GM23248 (cell line): ENCODE measurements at regions not wholly inside any gene's neighbourhood (a gene's known extent, or its start where the extent isn't known, plus 50 kb on each side); places are given as distances from the start of the nearest gene placed in this dataset.

Experiments
- DNase-seq: peaks from one replicate; pipeline ENCODE4 v3.0.0-alpha.2; 2015
- H2AFZ ChIP-seq: fragments of 200-600 bp; sonication (generic); 2 replicates; pipeline ENCODE4 v1.6.1; 2016; ENCODE audit warnings: antibody characterized with exemption
- H3F3A ChIP-seq: fragments of 200-600 bp; sonication (generic); 2 replicates; pipeline ENCODE4 v1.6.1; 2016; ENCODE audit warnings: mild to moderate bottlenecking, antibody characterized with exemption, mixed run types; ENCODE audit not compliant: insufficient read depth
- H3K27ac ChIP-seq: fragments of 200-600 bp; sonication (generic); 2 replicates; pipeline ENCODE4 v1.5.1; 2016; ENCODE audit warnings: mild to moderate bottlenecking
- H3K27me3 ChIP-seq: fragments of 200-600 bp; sonication (generic); replicated peaks from 2 replicates; pipeline ENCODE4 v1.6.1; 2016; ENCODE audit warnings: mild to moderate bottlenecking; ENCODE audit not compliant: insufficient read depth
- H3K36me3 ChIP-seq: fragments of 200-600 bp; sonication (generic); 2 replicates; pipeline ENCODE4 v1.6.1; 2016; ENCODE audit warnings: low read depth, mild to moderate bottlenecking
- H3K4me1 ChIP-seq: fragments of 200-600 bp; sonication (generic); 2 replicates; pipeline ENCODE4 v1.6.1; 2016; ENCODE audit warnings: mild to moderate bottlenecking; ENCODE audit not compliant: insufficient read depth
- H3K4me2 ChIP-seq: fragments of 200-600 bp; sonication (generic); one replicate; pipeline ENCODE4 v1.6.1; 2016; ENCODE audit warnings: mild to moderate bottlenecking; ENCODE audit not compliant: unreplicated experiment
- H3K4me3 ChIP-seq: fragments of 200-600 bp; sonication (generic); 2 replicates; pipeline ENCODE4 v1.5.1; 2016; ENCODE audit warnings: mild to moderate bottlenecking
- H3K79me2 ChIP-seq: fragments of 200-600 bp; sonication (generic); 2 replicates; pipeline ENCODE4 v1.6.1; 2016; ENCODE audit warnings: mild to moderate bottlenecking; ENCODE audit not compliant: insufficient read depth
- H3K9ac ChIP-seq: fragments of 200-600 bp; sonication (generic); 2 replicates; pipeline ENCODE4 v1.6.1; 2016; ENCODE audit warnings: mild to moderate bottlenecking
- H3K9me2 ChIP-seq: fragments of 200-600 bp; sonication (generic); 2 replicates; pipeline ENCODE4 v1.6.1; 2016; ENCODE audit warnings: mixed run types, mild to moderate bottlenecking, moderate library complexity; ENCODE audit not compliant: insufficient read depth
- H3K9me3 ChIP-seq: fragments of 200-600 bp; sonication (generic); one replicate; pipeline ENCODE4 v1.6.1; 2017; ENCODE audit warnings: low read depth
- H4K20me1 ChIP-seq: fragments of 200-600 bp; sonication (generic); 2 replicates; pipeline ENCODE4 v1.6.0; 2016; ENCODE audit not compliant: insufficient read depth
- EZH2 ChIP-seq: fragments of 200-600 bp; sonication (generic); IDR thresholded peaks from 2 replicates; pipeline ENCODE4 v1.6.1; 2018; ENCODE audit warnings: antibody characterized with exemption, mild to moderate bottlenecking; ENCODE audit not compliant: insufficient read depth, poor library complexity, severe bottlenecking
- EZH2phosphoT487 ChIP-seq: fragments of 200-600 bp; sonication (generic); IDR thresholded peaks from 2 replicates; pipeline ENCODE4 v1.6.1; 2018; ENCODE audit warnings: antibody characterized with exemption, moderate library complexity, mild to moderate bottlenecking, low read depth; ENCODE audit not compliant: insufficient read depth
- WGBS, 2 experiments: methylation state at CpG; one replicate each; pipeline ENCODE4 v1.1.6; 2015 to 2017; ENCODE audit warnings: low lambda C conversion rate in 2 of 2, low coverage in 1 of 2; ENCODE audit errors: missing lambda C conversion rate in 2 of 2; 5-methylcytosine and 5-hydroxymethylcytosine counted together
- in situ Hi-C: fragments of 300-500 bp; cut with MboI; formaldehyde crosslinking; loops from 2 replicates; pipeline ENCODE4 v1.15.0; 2020

- Histone ChIP-seq H3K9me2 (no peaks in the 10 kb centered on the region), H3K4me1 (no peaks in the 10 kb centered on the region), H3K4me3 (no peak overlapping the region), H3K27ac (no peak overlapping the region), H3K36me3 (no peaks in the 10 kb centered on the region), H3K9ac (no peak overlapping the region), H2AFZ (no peak overlapping the region), H3K9me3 (no peaks in the 10 kb centered on the region), H4K20me1 (no peaks in the 10 kb centered on the region), H3K79me2 (no peaks in the 10 kb centered on the region), H3F3A (no peaks in the 10 kb centered on the region), H3K27me3 (no peaks in the 10 kb centered on the region), H3K4me2 (no peak overlapping the region)
- 12 to 17% methylated on average over 2 of the region's 2 CpGs for WGBS, 2 experiments
- in situ Hi-C loops = no loop called here
- no peak for TF ChIP-seq EZH2
- TF ChIP-seq EZH2phosphoT487 = no peak
- DNase-seq = no peak
Observed at GRCh38 chr12:17609701-17610100, 480.3 kb downstream of the RERGL start.

GRCh38 chr12:17609153-17609552 lies 480.8 kb downstream of the RERGL start:
- no peak overlapping the region for H3K4me2 ChIP-seq
- no peak overlapping the region for H2AFZ ChIP-seq
- no peak for DNase-seq
- H3K9me3 ChIP-seq = no peaks in the 10 kb centered on the region
- TF ChIP-seq EZH2phosphoT487 (no peak), EZH2 (no peak)
- H3K4me3 ChIP-seq = no peak overlapping the region
- WGBS, 2 experiments = 7 to 9% methylated on average over 1 of the region's 1 CpG
- no peaks in the 10 kb centered on the region for H3K9me2 ChIP-seq
- H3K27me3 ChIP-seq = no peaks in the 10 kb centered on the region
- in situ Hi-C loops = no loop called here
- no peaks in the 10 kb centered on the region for H3K36me3 ChIP-seq
- H3K9ac ChIP-seq = no peak overlapping the region
- no peak overlapping the region for H3K27ac ChIP-seq
- H3K79me2 ChIP-seq = no peaks in the 10 kb centered on the region
- H3K4me1 ChIP-seq = no peaks in the 10 kb centered on the region
- no peaks in the 10 kb centered on the region for H3F3A ChIP-seq
- H4K20me1 ChIP-seq = no peaks in the 10 kb centered on the region

GRCh38 chr12:17595111-17595510 lies 494.9 kb downstream of the RERGL start:
- DNase-seq = no peak
- Histone ChIP-seq H3K27me3 (no peaks in the 10 kb centered on the region), H3K9me2 (no peaks in the 10 kb centered on the region), H3K4me1 (no peaks in the 10 kb centered on the region), H3K9me3 (no peaks in the 10 kb centered on the region), H3K79me2 (no peaks in the 10 kb centered on the region), H3K36me3 (no peaks in the 10 kb centered on the region), H3K4me2 (no peak overlapping the region), H3K4me3 (no peak overlapping the region), H2AFZ (no peak overlapping the region), H3K9ac (no peak overlapping the region), H3K27ac (no peak overlapping the region), H3F3A (no peaks in the 10 kb centered on the region), H4K20me1 (no peaks in the 10 kb centered on the region)
- in situ Hi-C loops = no loop called here
- TF ChIP-seq EZH2phosphoT487 (no peak), EZH2 (no peak)
- WGBS, 2 experiments = 69 to 70% methylated on average over 3 of the region's 3 CpGs

GRCh38 chr12:17593715-17594406 lies 496.1 kb downstream of the RERGL start:
- Histone ChIP-seq H3F3A (no peaks in the 10 kb centered on the region), H3K4me1 (no peaks in the 10 kb centered on the region), H3K9me2 (no peaks in the 10 kb centered on the region), H3K4me2 (no peak overlapping the region), H3K27me3 (no peaks in the 10 kb centered on the region), H4K20me1 (no peaks in the 10 kb centered on the region), H3K36me3 (no peaks in the 10 kb centered on the region), H2AFZ (no peak overlapping the region), H3K4me3 (no peak overlapping the region), H3K79me2 (no peaks in the 10 kb centered on the region), H3K27ac (no peak overlapping the region), H3K9ac (no peak overlapping the region), H3K9me3 (no peaks in the 10 kb centered on the region)
- in situ Hi-C loops = no loop called here
- DNase-seq = no peak
- TF ChIP-seq EZH2phosphoT487 (no peak), EZH2 (no peak)
- 33 to 43% methylated on average over 2 of the region's 2 CpGs for WGBS, 2 experiments
